Liver (tissue), 8 donors: ENCODE measurements at regions not wholly inside any gene's neighbourhood (a gene's known extent, or its start where the extent isn't known, plus 50 kb on each side); places are given as distances from the start of the nearest gene placed in this dataset.

Experiments
- DNase-seq: peaks from one replicate; pipeline ENCODE4 v3.0.0-alpha.2; 2017; ENCODE audit warnings: low spot score
- H3K27ac ChIP-seq, 2 donors: one replicate each; pipeline ENCODE4 v1.7.0; 2013; ENCODE audit warnings: inconsistent platforms in 2 of 2, low read length in 2 of 2, control low read depth in 1 of 2, low read depth in 1 of 2, mild to moderate bottlenecking in 1 of 2
- H3K27me3 ChIP-seq, 4 donors: one replicate each; pipeline versions ENCODE4 v1.6.1 to v1.7.0; 2013; ENCODE audit warnings: low read length in 3 of 4, inconsistent platforms in 1 of 4, mild to moderate bottlenecking in 1 of 4, moderate library complexity in 1 of 4; ENCODE audit not compliant: control insufficient read depth in 4 of 4, insufficient read depth in 4 of 4
- H3K36me3 ChIP-seq, 4 donors: one replicate each; pipeline versions ENCODE4 v1.6.1 to v1.7.0; 2013; ENCODE audit warnings: low read length in 3 of 4, mild to moderate bottlenecking in 3 of 4, low read depth in 1 of 4, moderate library complexity in 1 of 4; ENCODE audit not compliant: control insufficient read depth in 4 of 4, insufficient read depth in 3 of 4
- H3K4me1 ChIP-seq, 4 donors: one replicate each; pipeline versions ENCODE4 v1.6.1 to v1.7.0; 2013; ENCODE audit warnings: low read length in 3 of 4, mild to moderate bottlenecking in 3 of 4, moderate library complexity in 1 of 4; ENCODE audit not compliant: control insufficient read depth in 4 of 4, insufficient read depth in 4 of 4
- H3K4me3 ChIP-seq, 3 donors: one replicate each; pipeline versions ENCODE4 v1.6.1 to v1.7.0; 2013; ENCODE audit warnings: low read length in 3 of 3, control low read depth in 1 of 3, low read depth in 1 of 3, mild to moderate bottlenecking in 1 of 3
- H3K9ac ChIP-seq, 2 donors: one replicate each; pipeline ENCODE4 v1.7.0; 2013; ENCODE audit warnings: low read length in 2 of 2, mild to moderate bottlenecking in 2 of 2, moderate library complexity in 2 of 2, control low read depth in 1 of 2, low read depth in 1 of 2
- H3K9me3 ChIP-seq, 4 donors: one replicate each; pipeline versions ENCODE4 v1.6.1 to v1.7.0; 2013; ENCODE audit warnings: low read length in 3 of 4; ENCODE audit not compliant: control insufficient read depth in 4 of 4
- ATF3 ChIP-seq: IDR thresholded peaks from 2 replicates; pipeline ENCODE4 v1.6.1; 2016; ENCODE audit warnings: antibody characterized with exemption
- CTCF ChIP-seq: fragments of 150-350 bp; IDR thresholded peaks from 2 replicates; pipeline ENCODE4 v1.5.1; 2017; ENCODE audit warnings: improper control_type of control experiment, low read depth, low read length; ENCODE audit not compliant: missing input control
- EGR1 ChIP-seq, 2 donors: IDR thresholded peaks; 2 replicates each; pipeline ENCODE4 v1.6.1; 2016 to 2018; ENCODE audit warnings: antibody characterized with exemption in 2 of 2, low read depth in 2 of 2
- FOXA1 ChIP-seq: IDR thresholded peaks from 2 replicates; pipeline ENCODE4 v1.6.1; 2016; ENCODE audit warnings: antibody characterized with exemption
- FOXA2 ChIP-seq: IDR thresholded peaks from 2 replicates; pipeline ENCODE4 v1.6.1; 2016; ENCODE audit warnings: antibody characterized with exemption
- GABPA ChIP-seq, 2 donors: IDR thresholded peaks in 1 of 2; conservative IDR thresholded peaks in 1 of 2; 2 replicates each; pipeline ENCODE4 v1.6.1; 2016; ENCODE audit warnings: antibody characterized with exemption in 2 of 2, mild to moderate bottlenecking in 1 of 2, moderate library complexity in 1 of 2
- HNF4A ChIP-seq, 2 donors: conservative IDR thresholded peaks; 2 replicates each; pipeline ENCODE4 v1.6.1; 2016; ENCODE audit warnings: antibody characterized with exemption in 2 of 2, mild to moderate bottlenecking in 2 of 2
- HNF4G ChIP-seq: IDR thresholded peaks from 2 replicates; pipeline ENCODE4 v1.6.1; 2016; ENCODE audit warnings: antibody characterized with exemption
- JUND ChIP-seq, 2 donors: IDR thresholded peaks; 2 replicates each; pipeline ENCODE4 v1.6.1; 2016; ENCODE audit warnings: antibody characterized with exemption in 2 of 2
- MAX ChIP-seq: IDR thresholded peaks from 2 replicates; pipeline ENCODE4 v1.6.1; 2016; ENCODE audit warnings: antibody characterized with exemption
- NR2F2 ChIP-seq: IDR thresholded peaks from 2 replicates; pipeline ENCODE4 v1.6.1; 2016; ENCODE audit warnings: antibody characterized with exemption
- RAD21 ChIP-seq, 2 donors: IDR thresholded peaks; 2 replicates each; pipeline ENCODE4 v1.6.1; 2016; ENCODE audit warnings: antibody characterized with exemption in 2 of 2, mild to moderate bottlenecking in 2 of 2
- REST ChIP-seq: IDR thresholded peaks from 2 replicates; pipeline ENCODE4 v1.6.1; 2016; ENCODE audit warnings: antibody characterized with exemption, mild to moderate bottlenecking
- RXRA ChIP-seq, 2 donors: IDR thresholded peaks; 2 replicates each; pipeline ENCODE4 v1.6.1; 2017 to 2018; ENCODE audit warnings: antibody characterized with exemption in 2 of 2, mild to moderate bottlenecking in 1 of 2
- SP1 ChIP-seq: IDR thresholded peaks from 2 replicates; pipeline ENCODE4 v1.6.1; 2018; ENCODE audit warnings: antibody characterized with exemption, mild to moderate bottlenecking
- TAF1 ChIP-seq: conservative IDR thresholded peaks from 2 replicates; pipeline ENCODE4 v1.6.1; 2016; ENCODE audit warnings: antibody characterized with exemption, mild to moderate bottlenecking
- YY1 ChIP-seq: IDR thresholded peaks from 2 replicates; pipeline ENCODE4 v1.6.1; 2016; ENCODE audit warnings: antibody characterized with exemption, mild to moderate bottlenecking
- ZBTB33 ChIP-seq: IDR thresholded peaks from 2 replicates; pipeline ENCODE4 v1.6.1; 2016; ENCODE audit warnings: antibody characterized with exemption
- WGBS: extraction: QIAGEN DNeasy Blood & Tissue Kit; methylation state at CpG from one replicate; pipeline ENCODE4 v1.1.7; 2013; 5-methylcytosine and 5-hydroxymethylcytosine counted together
- donor health status: healthy.
- donor health status: healthy.
- donor health status: healthy.
- donor health status: healthy.
- donor health status: healthy.

- TF ChIP-seq GABPA (IDR thresholded peaks at IDR 0.05 in 1 of 2, conservative IDR thresholded peaks at IDR 0.05 in 1 of 2): no peak
- TF ChIP-seq RXRA (IDR thresholded peaks at IDR 0.05): no peak
- no peak for TF ChIP-seq HNF4G
- no peak for TF ChIP-seq JUND (IDR thresholded peaks at IDR 0.05)
- H3K27me3 ChIP-seq: peaks cover 0 to 5% (median 0%) of the 10 kb centered on the region in 4 donors
- 41% methylated on average over 1 of the region's 1 CpG for WGBS
- no peaks in the 10 kb centered on the region for H3K36me3 ChIP-seq
- H3K27ac ChIP-seq: no peak overlapping the region
- H3K4me3 ChIP-seq: no peak overlapping the region
- no peaks in the 10 kb centered on the region for H3K4me1 ChIP-seq
- H3K9ac ChIP-seq: no peak overlapping the region
- no peaks in the 10 kb centered on the region for H3K9me3 ChIP-seq
- no peak for DNase-seq
Observed at GRCh38 chr4:159855731-159856130, 752.9 kb downstream of the RAPGEF2 start.

GRCh38 chr4:159856451-159856850, 753.6 kb downstream of the RAPGEF2 start:
- no peaks in the 10 kb centered on the region for H3K4me1 ChIP-seq
- TF ChIP-seq SP1 (no peak), REST (no peak), TAF1 (no peak), CTCF (no peak), FOXA2 (no peak), YY1 (no peak), RXRA (IDR thresholded peaks at IDR 0.05) (no peak), GABPA (IDR thresholded peaks at IDR 0.05 in 1 of 2, conservative IDR thresholded peaks at IDR 0.05 in 1 of 2) (no peak), ATF3 (no peak), MAX (no peak), HNF4A (conservative IDR thresholded peaks at IDR 0.05) (no peak), HNF4G (no peak), FOXA1 (no peak), ZBTB33 (no peak), RAD21 (IDR thresholded peaks at IDR 0.05) (no peak), EGR1 (IDR thresholded peaks at IDR 0.05; ENCODE audit: low read depth in 2 of 2) (no peak), NR2F2 (no peak)
- DNase-seq: no peak
- no peak overlapping the region for H3K27ac ChIP-seq
- H3K27me3 ChIP-seq: peaks cover 0 to 3% (median 0%) of the 10 kb centered on the region in 4 donors
- 52% methylated on average over 5 of the region's 5 CpGs for WGBS
- H3K9me3 ChIP-seq: no peaks in the 10 kb centered on the region
- H3K36me3 ChIP-seq: no peaks in the 10 kb centered on the region
- H3K9ac ChIP-seq: no peak overlapping the region
- H3K4me3 ChIP-seq: no peak overlapping the region
